IMR-90 (cell line): ENCODE measurements at regions not wholly inside any gene's neighbourhood (a gene's known extent, or its start where the extent isn't known, plus 50 kb on each side); places are given as distances from the start of the nearest gene placed in this dataset.

ENCODE experiments used
- ATAC-seq: fragments of 200-7000 bp; cut with Tn5 transposase; 2 replicates; pipeline ENCODE4 v1.9.1; 2020; ENCODE audit warnings: low read depth, mild to moderate bottlenecking, moderate library complexity
- BruUV-seq: library from RNA; stranded (reverse); fragments of 400-500 nt; replicated peaks from 2 replicates; lab custom pipeline; 2021; lab: Mats Ljungman, UMichigan
- CTCF ChIA-PET: fragments of 300-600 bp; formaldehyde crosslinking; extraction: SDS; loops from one replicate; lab custom pipeline; 2021; ENCODE audit warnings: antibody characterized with exemption; lab: Yijun Ruan, JAX
- POLR2A ChIA-PET: fragments of 300-600 bp; sonication (Branson Sonifier 250); formaldehyde crosslinking; loops from one replicate; lab custom pipeline; 2022; ENCODE audit warnings: antibody characterized with exemption; ENCODE audit not compliant: unreplicated experiment; lab: Charles Lee
- DNase-seq: peaks from one replicate; pipeline ENCODE4 v3.0.0; 2013
- H2AFZ ChIP-seq: replicated peaks from 2 replicates; pipeline ENCODE3; 2013; ENCODE audit warnings: low read length, mild to moderate bottlenecking; ENCODE audit not compliant: poor library complexity
- H2AK5ac ChIP-seq: 2 replicates; pipeline ENCODE4 v1.6.1; 2013; ENCODE audit warnings: low read depth, low read length, inconsistent platforms
- H2AK9ac ChIP-seq: replicated peaks from 2 replicates; pipeline ENCODE3; 2013; ENCODE audit warnings: mild to moderate bottlenecking, low read depth, low read length, moderate library complexity; ENCODE audit not compliant: poor library complexity
- H2BK120ac ChIP-seq: 2 replicates; pipeline ENCODE4 v1.6.1; 2013; ENCODE audit warnings: low read depth, low read length, inconsistent platforms
- H2BK15ac ChIP-seq: 3 replicates; pipeline ENCODE4 v1.6.1; 2013; ENCODE audit warnings: low read depth, low read length, inconsistent platforms
- H2BK20ac ChIP-seq: 2 replicates; pipeline ENCODE4 v1.6.1; 2013; ENCODE audit warnings: low read depth, mild to moderate bottlenecking, inconsistent platforms, low read length, moderate library complexity
- H2BK5ac ChIP-seq: 2 replicates; pipeline ENCODE4 v1.6.1; 2013; ENCODE audit warnings: mild to moderate bottlenecking, low read depth, low read length, inconsistent platforms; ENCODE audit not compliant: poor library complexity, severe bottlenecking
- H3K14ac ChIP-seq: replicated peaks from 2 replicates; pipeline ENCODE4 v1.6.1; 2013; ENCODE audit warnings: low read depth, low read length, inconsistent platforms
- H3K18ac ChIP-seq: 2 replicates; pipeline ENCODE4 v1.6.1; 2013; ENCODE audit warnings: low read depth, low read length, control low read depth
- H3K23ac ChIP-seq: 2 replicates; pipeline ENCODE4 v1.6.1; 2013; ENCODE audit warnings: low read depth, low read length, inconsistent platforms
- H3K27ac ChIP-seq: 2 replicates; pipeline ENCODE4 v1.5.1; 2013; ENCODE audit warnings: mild to moderate bottlenecking, control low read depth, low read length; ENCODE audit not compliant: insufficient read depth
- H3K27me3 ChIP-seq: 2 replicates; pipeline ENCODE4 v1.6.1; 2013; ENCODE audit warnings: low read length; ENCODE audit not compliant: control insufficient read depth, insufficient read depth
- H3K36me3 ChIP-seq: 2 replicates; pipeline ENCODE4 v1.6.1; 2013; ENCODE audit warnings: low read length, mixed read lengths; ENCODE audit not compliant: control insufficient read depth, insufficient read depth
- H3K4ac ChIP-seq: 2 replicates; pipeline ENCODE4 v1.6.1; 2013; ENCODE audit warnings: low read depth, low read length, inconsistent platforms
- H3K4me1 ChIP-seq: 2 replicates; pipeline ENCODE4 v1.6.1; 2013; ENCODE audit warnings: low read length, mixed read lengths; ENCODE audit not compliant: control insufficient read depth, insufficient read depth
- H3K4me2 ChIP-seq: 2 replicates; pipeline ENCODE4 v1.6.1; 2013; ENCODE audit warnings: low read depth, mild to moderate bottlenecking, control low read depth, low read length, moderate library complexity
- H3K4me3 ChIP-seq: 2 replicates; pipeline ENCODE4 v1.5.1; 2013; ENCODE audit warnings: low read depth, mild to moderate bottlenecking, control low read depth, low read length, moderate library complexity; ENCODE audit not compliant: insufficient read depth
- H3K56ac ChIP-seq: 2 replicates; pipeline ENCODE4 v1.6.1; 2013; ENCODE audit warnings: low read length, inconsistent platforms; ENCODE audit not compliant: insufficient read depth; ENCODE audit errors: extremely low read depth
- H3K79me1 ChIP-seq, 2 experiments: 2 replicates each; pipeline ENCODE4 v1.6.1; 2013; ENCODE audit warnings: low read length in 2 of 2, inconsistent platforms in 1 of 2, low read depth in 1 of 2
- H3K9ac ChIP-seq: 2 replicates; pipeline ENCODE4 v1.6.1; 2013; ENCODE audit warnings: low read depth, low read length, control low read depth
- H3K9me1 ChIP-seq: 2 replicates; pipeline ENCODE4 v1.6.1; 2013; ENCODE audit warnings: low read length, inconsistent platforms; ENCODE audit not compliant: insufficient read depth
- H3K9me3 ChIP-seq: 2 replicates; pipeline ENCODE4 v1.6.1; 2013; ENCODE audit warnings: low read length; ENCODE audit not compliant: control insufficient read depth, insufficient read depth
- H4K20me1 ChIP-seq: 2 replicates; pipeline ENCODE4 v1.6.1; 2013; ENCODE audit warnings: low read length, inconsistent platforms; ENCODE audit not compliant: insufficient read depth
- H4K5ac ChIP-seq: 2 replicates; pipeline ENCODE4 v1.6.1; 2013; ENCODE audit warnings: mild to moderate bottlenecking, low read depth, low read length, control low read depth
- H4K8ac ChIP-seq, 2 experiments: 2 replicates each; pipeline ENCODE4 v1.6.1; 2013; ENCODE audit warnings: low read depth in 2 of 2, low read length in 2 of 2, control low read depth in 1 of 2, inconsistent platforms in 1 of 2
- H4K91ac ChIP-seq: 2 replicates; pipeline ENCODE4 v1.6.1; 2013; ENCODE audit warnings: low read depth, low read length, inconsistent platforms; ENCODE audit not compliant: insufficient read depth
- BHLHE40 ChIP-seq: fragments of 150-350 bp; IDR thresholded peaks from 2 replicates; pipeline ENCODE4 v1.6.1; 2016; ENCODE audit warnings: mild to moderate bottlenecking, low read depth, low read length
- CEBPB ChIP-seq: IDR thresholded peaks from 2 replicates; pipeline ENCODE4 v1.6.1; 2012; ENCODE audit warnings: low read depth, low read length, improper control_type of control experiment
- CHD1 ChIP-seq: IDR thresholded peaks from 2 replicates; pipeline ENCODE4 v1.6.1; 2012; ENCODE audit warnings: low read depth, low read length, improper control_type of control experiment
- CTCF ChIP-seq: conservative IDR thresholded peaks from 2 replicates; pipeline ENCODE4 v1.5.1; 2012; ENCODE audit warnings: mild to moderate bottlenecking, low read depth, low read length, improper control_type of control experiment
- FOS ChIP-seq: fragments of 150-350 bp; IDR thresholded peaks from 2 replicates; pipeline ENCODE4 v1.6.1; 2016; ENCODE audit warnings: low read depth, low read length
- MAFK ChIP-seq: IDR thresholded peaks from 2 replicates; pipeline ENCODE4 v1.6.1; 2012; ENCODE audit warnings: low read depth, low read length, improper control_type of control experiment
- MAZ ChIP-seq: IDR thresholded peaks from 2 replicates; pipeline ENCODE4 v1.6.1; 2012; ENCODE audit warnings: low read depth, mild to moderate bottlenecking, low read length, improper control_type of control experiment, moderate library complexity, borderline replicate concordance
- MXI1 ChIP-seq: IDR thresholded peaks from 2 replicates; pipeline ENCODE4 v1.6.1; 2012; ENCODE audit warnings: low read depth, mild to moderate bottlenecking, low read length, moderate library complexity, borderline replicate concordance
- NFE2L2 ChIP-seq: fragments of 150-350 bp; IDR thresholded peaks from 2 replicates; pipeline ENCODE4 v1.6.1; 2016; ENCODE audit warnings: low read depth, mild to moderate bottlenecking, low read length
- POLR2A ChIP-seq: IDR thresholded peaks from 2 replicates; pipeline ENCODE4 v1.6.1; 2012; ENCODE audit warnings: mild to moderate bottlenecking, low read depth, low read length
- RAD21 ChIP-seq: IDR thresholded peaks from 2 replicates; pipeline ENCODE4 v1.6.1; 2012; ENCODE audit warnings: low read length, improper control_type of control experiment
- RCOR1 ChIP-seq: IDR thresholded peaks from 2 replicates; pipeline ENCODE4 v1.6.1; 2012; ENCODE audit warnings: mild to moderate bottlenecking, low read length, improper control_type of control experiment; ENCODE audit not compliant: insufficient replicate concordance
- RFX5 ChIP-seq: IDR thresholded peaks from 2 replicates; pipeline ENCODE4 v1.8.0; 2012; ENCODE audit warnings: low read depth, mild to moderate bottlenecking, low read length, moderate library complexity
- SMC3 ChIP-seq: fragments of 150-350 bp; IDR thresholded peaks from 2 replicates; pipeline ENCODE4 v1.6.1; 2016; ENCODE audit warnings: low read depth, mild to moderate bottlenecking, antibody characterized with exemption, low read length, moderate library complexity
- USF2 ChIP-seq: fragments of 150-350 bp; IDR thresholded peaks from 2 replicates; pipeline ENCODE4 v1.6.1; 2017; ENCODE audit warnings: mild to moderate bottlenecking, antibody characterized with exemption, low read length, low read depth
- WGBS, 2 experiments: methylation state at CpG; one replicate each; pipeline versions ENCODE4 v1.1.5 to v1.1.7; 2013; ENCODE audit warnings: missing lambda C conversion rate in 2 of 2; ENCODE audit not compliant: insufficient read length in 1 of 2; ENCODE audit errors: extremely low coverage in 2 of 2; 5-methylcytosine and 5-hydroxymethylcytosine counted together
- dilution Hi-C: fragments of 300-500 bp; cut with HindIII; formaldehyde crosslinking; loops from one replicate; pipeline ENCODE4 v1.14.3; 2018; ENCODE audit warnings: low sequenced_read_pairs; ENCODE audit not compliant: unreplicated experiment
- in situ Hi-C: fragments of 300-500 bp; cut with MboI; formaldehyde crosslinking; loops from 3 replicates; pipeline ENCODE4 v1.14.3; 2019; ENCODE audit warnings: low sequenced_read_pairs, inconsistent platforms, mixed read lengths
- intact Hi-C: fragments of 100-400 bp; cut with micrococcal nuclease; formaldehyde crosslinking; loops from 2 replicates; pipeline ENCODE4 v1.10.0; 2022
- TF ChIP-seq, protein P1 (sequence below): fragments of 150-350 bp; IDR thresholded peaks from 2 replicates; pipeline ENCODE4 v1.6.1; 2016; ENCODE audit warnings: low read depth, mild to moderate bottlenecking, low read length, moderate library complexity, borderline replicate concordance

DNA sequence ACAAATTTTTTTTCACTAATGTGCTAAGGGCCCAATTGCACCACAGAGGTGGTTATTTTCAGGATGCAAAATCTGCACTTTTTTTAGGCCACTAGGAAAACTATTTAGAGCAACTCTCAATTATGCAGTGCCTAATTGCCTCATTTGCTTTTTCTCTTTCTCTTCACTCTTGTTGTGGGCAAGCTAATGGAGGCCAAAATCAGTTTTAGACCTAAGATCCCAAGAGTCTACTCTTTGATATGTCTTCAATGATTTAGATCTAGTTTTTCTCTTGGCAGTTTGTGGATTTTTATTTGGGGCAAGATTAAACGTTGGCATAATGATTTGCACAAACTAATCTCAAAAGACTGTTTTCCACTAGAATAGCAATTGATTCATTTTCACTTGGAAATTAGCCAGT, 1996.9 kb downstream of the LRRC4C start:
- Histone ChIP-seq H2BK15ac (no peak overlapping the region), H4K91ac (no peak overlapping the region), H3K14ac (no peak overlapping the region), H4K5ac (no peak overlapping the region), H3K4me2 (no peak overlapping the region), H3K9me3 (0 out of 2 replicates have a peak, but pooled peaks cover 2% of the 10 kb centered on the region), H3K27ac (no peak overlapping the region), H2AK9ac (no peak overlapping the region), H3K79me1 (no peaks in the 10 kb centered on the region), H3K23ac (no peak overlapping the region), H3K9ac (no peak overlapping the region), H2BK5ac (no peak overlapping the region), H2BK20ac (no peak overlapping the region), H3K9me1 (no peaks in the 10 kb centered on the region), H3K18ac (no peak overlapping the region), H3K56ac (no peak overlapping the region), H2AK5ac (no peak overlapping the region), H2BK120ac (no peak overlapping the region), H3K36me3 (no peaks in the 10 kb centered on the region), H3K4me3 (no peak overlapping the region), H2AFZ (no peak overlapping the region), H3K4ac (no peak overlapping the region), H3K27me3 (no peaks in the 10 kb centered on the region), H4K8ac (no peak overlapping the region), H3K4me1 (no peaks in the 10 kb centered on the region), H4K20me1 (no peaks in the 10 kb centered on the region)
- ATAC-seq (no peak), DNase-seq (no peak)
- ChIA-PET CTCF (no interaction called here), POLR2A (no interaction called here)
- BruUV-seq, result no TSS peak
- intact Hi-C loops (no loop called here), in situ Hi-C loops (no loop called here), dilution Hi-C loops (no loop called here)
- no CpG with 5 or more reads among the region's 1 CpG for WGBS, 2 experiments
- no peak for TF ChIP-seq NFE2L2
- no peak for TF ChIP-seq CHD1
- TF ChIP-seq MXI1, result no peak
- TF ChIP-seq RCOR1, result no peak
- no peak for TF ChIP-seq SMC3
- TF ChIP-seq CEBPB, result no peak
- no peak for TF ChIP-seq USF2
- TF ChIP-seq RAD21, result no peak
- TF ChIP-seq BHLHE40, result no peak
- no peak for TF ChIP-seq MAZ
- no peak for TF ChIP-seq RFX5
- TF ChIP-seq POLR2A, result no peak
- TF ChIP-seq, protein P1, sequence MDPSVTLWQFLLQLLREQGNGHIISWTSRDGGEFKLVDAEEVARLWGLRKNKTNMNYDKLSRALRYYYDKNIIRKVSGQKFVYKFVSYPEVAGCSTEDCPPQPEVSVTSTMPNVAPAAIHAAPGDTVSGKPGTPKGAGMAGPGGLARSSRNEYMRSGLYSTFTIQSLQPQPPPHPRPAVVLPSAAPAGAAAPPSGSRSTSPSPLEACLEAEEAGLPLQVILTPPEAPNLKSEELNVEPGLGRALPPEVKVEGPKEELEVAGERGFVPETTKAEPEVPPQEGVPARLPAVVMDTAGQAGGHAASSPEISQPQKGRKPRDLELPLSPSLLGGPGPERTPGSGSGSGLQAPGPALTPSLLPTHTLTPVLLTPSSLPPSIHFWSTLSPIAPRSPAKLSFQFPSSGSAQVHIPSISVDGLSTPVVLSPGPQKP, result no peak
- TF ChIP-seq FOS, result no peak
- TF ChIP-seq MAFK, result no peak
- TF ChIP-seq CTCF, result no peak
